ENCODE measurements at regions not wholly inside any gene's neighbourhood (a gene's known extent, or its start where the extent isn't known, plus 50 kb on each side); places are given as distances from the start of the nearest gene placed in this dataset.
"Not testable (repeated sequence)": the region's sequence is repeated elsewhere in the genome, so short reads cannot be mapped to it uniquely, and the experiment has no call there.

DNA sequence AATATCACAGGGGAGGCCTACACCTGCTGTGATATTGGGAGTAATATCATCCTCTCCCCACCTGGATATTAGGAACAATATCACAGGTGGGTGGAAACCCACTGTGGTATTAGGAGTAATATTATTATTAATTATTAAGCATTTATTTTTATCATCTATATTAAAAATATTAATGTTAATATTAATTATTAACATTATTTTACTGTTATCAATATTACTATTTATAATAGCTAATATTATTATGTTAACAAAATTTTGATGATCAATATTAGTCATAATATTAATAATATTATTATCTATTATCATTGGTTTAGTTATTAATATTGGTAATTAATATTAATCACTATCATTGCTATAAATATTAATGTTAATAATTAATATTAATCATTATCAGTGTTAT lies 161.1 kb upstream of the API5 start:
- H3K4me3 ChIP-seq = no peak overlapping the region
- no peaks in the 10 kb centered on the region for H3K36me3 ChIP-seq
- H3K4me1 ChIP-seq = no peaks in the 10 kb centered on the region
- H3K27me3 ChIP-seq = no peaks in the 10 kb centered on the region
- H3K27ac ChIP-seq = no peak overlapping the region
- intact Hi-C loops (cut with DNase I; ENCODE audit: low total_unique reads) = no loop called here
- peaks cover 0 to 14% (median 2%) of the 10 kb centered on the region in 4 donors for H3K9me3 ChIP-seq
- TF ChIP-seq POLR2A (IDR thresholded peaks at IDR 0.05) = no peak
- TF ChIP-seq POLR2AphosphoS5 (IDR thresholded peaks at IDR 0.05) = no peak
- TF ChIP-seq CTCF (IDR thresholded peaks at IDR 0.05) = no peak
- no peak for TF ChIP-seq EP300 (IDR thresholded peaks at IDR 0.05)
- DNase-seq = no peak

GRCh38 chr11:43164831-43165230 lies 147.0 kb upstream of the API5 start:
- no peak for TF ChIP-seq POLR2A (IDR thresholded peaks at IDR 0.05)
- TF ChIP-seq CTCF (IDR thresholded peaks at IDR 0.05) = no peak
- no peak for TF ChIP-seq EP300 (IDR thresholded peaks at IDR 0.05)
- TF ChIP-seq POLR2AphosphoS5 (IDR thresholded peaks at IDR 0.05) = no peak
- WGBS, 5 donors = 37 to 50% (median 43%) methylated on average over 2 of the region's 2 CpGs

DNA sequence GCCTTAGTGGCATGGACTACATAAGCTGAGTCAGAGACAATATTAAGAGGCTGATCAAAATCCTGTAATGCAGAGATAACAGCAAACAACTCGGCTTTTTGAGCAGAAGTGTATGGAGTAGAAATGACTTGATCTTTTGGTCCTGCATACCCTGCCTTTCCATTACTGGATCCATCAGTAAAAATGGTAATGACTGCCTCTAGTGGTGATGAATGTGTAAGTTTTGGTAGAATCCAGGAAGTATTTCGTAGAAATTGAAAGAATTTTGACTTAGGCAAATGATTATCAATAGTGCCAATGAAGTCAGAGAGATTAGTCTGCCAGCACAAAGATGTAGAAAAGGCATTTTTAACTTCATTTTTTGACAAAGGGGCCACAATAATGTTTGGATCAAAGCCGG lies 146.4 kb upstream of the API5 start:
- H3K36me3 ChIP-seq; H3K27me3 ChIP-seq; intact Hi-C loops (cut with DNase I; ENCODE audit: low total_unique reads); H3K27ac ChIP-seq; H3K4me1 ChIP-seq; DNase-seq; H3K4me3 ChIP-seq: not testable (repeated sequence)
- 65 to 81% (median 77%) methylated on average over 3 of the region's 3 CpGs for WGBS, 5 donors
- peaks cover 0 to 13% (median 2%) of the 10 kb centered on the region in 4 donors for H3K9me3 ChIP-seq

More at GRCh38 chr11:43164831-43165230, 147.0 kb upstream of the API5 start:
- intact Hi-C loops (cut with DNase I; ENCODE audit: low total_unique reads) = no loop called here
- Histone ChIP-seq H3K36me3 (no peaks in the 10 kb centered on the region), H3K27me3 (no peaks in the 10 kb centered on the region), H3K4me1 (no peaks in the 10 kb centered on the region), H3K27ac (no peak overlapping the region), H3K4me3 (no peak overlapping the region), H3K9me3 (peaks cover 0 to 13% (median 2%) of the 10 kb centered on the region in 4 donors)
- no peak for DNase-seq

DNA sequence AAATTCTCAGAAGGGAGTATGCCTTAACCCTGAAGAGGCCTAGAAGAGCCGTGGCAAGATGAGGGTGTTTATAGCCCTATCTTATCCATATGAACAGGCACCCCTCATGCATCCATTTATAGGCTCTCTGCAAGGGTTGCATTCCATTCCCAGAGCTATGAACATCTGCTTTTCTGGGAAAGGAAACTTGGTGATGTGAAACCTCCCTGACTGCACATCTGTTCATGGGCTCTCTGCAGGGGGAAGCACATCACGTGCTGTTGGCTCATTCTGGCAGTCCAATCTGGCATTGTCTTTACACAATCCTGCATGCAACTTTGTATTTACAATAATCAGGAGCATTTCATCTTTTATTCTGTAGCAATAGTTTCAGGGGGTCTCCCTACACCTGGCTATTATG lies 143.6 kb upstream of the API5 start:
- peaks cover 0 to 13% (median 2%) of the 10 kb centered on the region in 4 donors for H3K9me3 ChIP-seq
- H3K4me1 ChIP-seq; intact Hi-C loops (cut with DNase I; ENCODE audit: low total_unique reads); H3K4me3 ChIP-seq; H3K27me3 ChIP-seq; H3K36me3 ChIP-seq; DNase-seq; H3K27ac ChIP-seq: not testable (repeated sequence)
- WGBS, 5 donors = 49 to 85% (median 71%) methylated on average over 2 of the region's 2 CpGs

DNA sequence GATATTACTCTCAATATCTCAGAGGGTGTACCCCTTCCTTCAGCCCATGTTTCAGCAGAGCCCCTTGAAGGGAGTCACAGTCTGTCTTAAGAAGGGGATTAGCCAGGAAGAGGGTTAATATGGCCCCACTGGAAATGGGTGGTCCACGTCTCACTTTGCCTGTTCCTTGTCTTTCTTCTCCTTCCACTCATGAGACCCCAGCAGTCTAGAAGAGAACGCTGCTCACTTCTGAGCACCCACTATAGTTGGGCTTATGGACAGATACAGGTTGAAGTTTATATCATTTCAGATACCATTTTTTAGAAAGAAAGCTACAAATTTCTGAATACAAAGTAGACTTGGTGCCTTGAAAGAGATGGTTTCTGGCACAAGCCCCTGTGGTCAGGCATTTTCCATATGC lies 139.3 kb upstream of the API5 start:
- no peak overlapping the region for H3K27ac ChIP-seq
- peaks cover 0 to 4% (median 1%) of the 10 kb centered on the region in 4 donors for H3K9me3 ChIP-seq
- TF ChIP-seq POLR2AphosphoS5 (IDR thresholded peaks at IDR 0.05) (no peak), CTCF (IDR thresholded peaks at IDR 0.05) (no peak), EP300 (IDR thresholded peaks at IDR 0.05) (no peak)
- H3K36me3 ChIP-seq = no peaks in the 10 kb centered on the region
- H3K27me3 ChIP-seq = no peaks in the 10 kb centered on the region
- WGBS, 5 donors = 61 to 86% (median 78%) methylated on average over 2 of the region's 2 CpGs
- no peak overlapping the region for H3K4me3 ChIP-seq
- H3K4me1 ChIP-seq = no peaks in the 10 kb centered on the region
- no peak for DNase-seq
- intact Hi-C loops (cut with DNase I; ENCODE audit: low total_unique reads) = no loop called here

GRCh38 chr11:43177975-43178374 lies 133.8 kb upstream of the API5 start:
- H3K9me3 ChIP-seq = no peaks in the 10 kb centered on the region
- no peaks in the 10 kb centered on the region for H3K4me1 ChIP-seq
- no peaks in the 10 kb centered on the region for H3K36me3 ChIP-seq
- no peak for DNase-seq
- H3K4me3 ChIP-seq = no peak overlapping the region
- no peak overlapping the region for H3K27ac ChIP-seq
- H3K27me3 ChIP-seq = no peaks in the 10 kb centered on the region
- TF ChIP-seq POLR2AphosphoS5 (IDR thresholded peaks at IDR 0.05) (no peak), EP300 (IDR thresholded peaks at IDR 0.05) (no peak)
- WGBS, 5 donors = 46 to 84% (median 65%) methylated on average over 3 of the region's 3 CpGs
- intact Hi-C loops (cut with DNase I; ENCODE audit: low total_unique reads) = no loop called here

GRCh38 chr11:43194459-43194858 lies 117.3 kb upstream of the API5 start:
- H3K27me3 ChIP-seq; intact Hi-C loops (cut with DNase I; ENCODE audit: low total_unique reads); H3K9me3 ChIP-seq; H3K4me3 ChIP-seq; H3K4me1 ChIP-seq; H3K27ac ChIP-seq; H3K36me3 ChIP-seq; DNase-seq: not testable (repeated sequence)

All from stomach (tissue), 8 donors.